ENCODE measurements at regions not wholly inside any gene's neighbourhood (a gene's known extent, or its start where the extent isn't known, plus 50 kb on each side); places are given as distances from the start of the nearest gene placed in this dataset.

DNA sequence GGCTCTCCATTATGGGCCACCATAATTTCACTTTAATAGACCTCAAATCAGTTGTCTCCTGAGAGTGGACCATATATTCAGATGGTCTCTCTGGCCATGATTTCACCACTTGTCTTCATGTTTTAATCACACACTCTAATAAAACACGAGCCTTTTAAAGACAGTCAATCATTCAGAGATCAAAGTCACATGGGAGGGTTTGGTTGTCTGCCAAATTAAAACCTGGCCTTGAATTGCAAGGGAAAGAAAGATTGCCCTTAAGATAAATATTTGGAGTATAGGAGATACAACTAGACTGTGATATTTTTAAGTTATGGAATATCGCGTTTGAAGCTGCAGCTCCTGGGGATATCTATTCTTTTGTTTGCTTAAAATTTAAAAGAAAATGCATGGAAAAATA lies 377.8 kb upstream of the DDX18 start:
- TF ChIP-seq EZH2 (IDR thresholded peaks at IDR 0.05; ENCODE audit: insufficient read depth, poor library complexity, severe bottlenecking) (no peak), EZH2phosphoT487 (IDR thresholded peaks at IDR 0.05; ENCODE audit: insufficient read depth, low read depth) (no peak)
